HEK293T (cell line): ENCODE measurements at regions not wholly inside any gene's neighbourhood (a gene's known extent, or its start where the extent isn't known, plus 50 kb on each side); places are given as distances from the start of the nearest gene placed in this dataset.
"Not testable (repeated sequence)": the region's sequence is repeated elsewhere in the genome, so short reads cannot be mapped to it uniquely, and the experiment has no call there.

Experiments
- CTCF ChIA-PET: fragments of 350-600 bp; formaldehyde crosslinking; extraction: SDS; loops from one replicate; lab custom pipeline; 2021; ENCODE audit warnings: antibody characterized with exemption, inconsistent platforms; lab: Yijun Ruan, JAX
- POLR2A ChIA-PET: fragments of 350-600 bp; formaldehyde crosslinking; extraction: SDS; loops from one replicate; lab custom pipeline; 2020; ENCODE audit warnings: antibody characterized with exemption, inconsistent platforms; lab: Yijun Ruan, JAX
- DNase-seq: peaks from one replicate; pipeline ENCODE4 v3.0.0; 2012; ENCODE audit warnings: mixed read lengths; ENCODE audit errors: extremely low spot score
- ARNT ChIP-seq: fragments of 450-650 bp; IDR thresholded peaks from 2 replicates; pipeline ENCODE4 v1.6.1; 2017; ENCODE audit warnings: mild to moderate bottlenecking
- BHLHE40 ChIP-seq: fragments of 450-650 bp; IDR thresholded peaks from 2 replicates; pipeline ENCODE4 v1.6.1; 2016; ENCODE audit warnings: mild to moderate bottlenecking, moderate library complexity, borderline replicate concordance
- CTBP1 ChIP-seq: fragments of 450-650 bp; IDR thresholded peaks from 2 replicates; pipeline ENCODE4 v1.6.1; 2016; ENCODE audit warnings: borderline replicate concordance
- ELF4 ChIP-seq: fragments of 450-650 bp; IDR thresholded peaks from 2 replicates; pipeline ENCODE4 v1.6.1; 2017; ENCODE audit warnings: antibody characterized with exemption
- FOXA1 ChIP-seq: fragments of 450-650 bp; IDR thresholded peaks from 2 replicates; pipeline ENCODE4 v1.6.1; 2016; ENCODE audit warnings: mild to moderate bottlenecking
- FOXK2 ChIP-seq: fragments of 450-650 bp; IDR thresholded peaks from 2 replicates; pipeline ENCODE4 v1.6.1; 2016; ENCODE audit warnings: mild to moderate bottlenecking
- FOXM1 ChIP-seq: fragments of 450-650 bp; IDR thresholded peaks from 2 replicates; pipeline ENCODE4 v1.6.1; 2017; ENCODE audit warnings: mild to moderate bottlenecking, borderline replicate concordance
- HDGF ChIP-seq: fragments of 450-650 bp; IDR thresholded peaks from 2 replicates; pipeline ENCODE4 v1.6.1; 2017; ENCODE audit warnings: antibody characterized with exemption, borderline replicate concordance
- L3MBTL2 ChIP-seq: fragments of 450-650 bp; conservative IDR thresholded peaks from 2 replicates; pipeline ENCODE4 v1.6.1; 2016; ENCODE audit warnings: mild to moderate bottlenecking
- LEF1 ChIP-seq: fragments of 450-650 bp; IDR thresholded peaks from 2 replicates; pipeline ENCODE4 v1.6.1; 2017; ENCODE audit warnings: mild to moderate bottlenecking, borderline replicate concordance
- NFRKB ChIP-seq: fragments of 450-650 bp; IDR thresholded peaks from 2 replicates; pipeline ENCODE4 v1.6.1; 2016; ENCODE audit warnings: mild to moderate bottlenecking, moderate library complexity
- SP1 ChIP-seq: fragments of 450-650 bp; IDR thresholded peaks from 2 replicates; pipeline ENCODE4 v1.6.1; 2017
- SUZ12 ChIP-seq: fragments of 450-650 bp; IDR thresholded peaks from 2 replicates; pipeline ENCODE4 v1.6.1; 2016; ENCODE audit warnings: mild to moderate bottlenecking
- TARDBP ChIP-seq: fragments of 450-650 bp; IDR thresholded peaks from 2 replicates; pipeline ENCODE4 v1.6.1; 2016
- ZNF384 ChIP-seq: fragments of 450-650 bp; IDR thresholded peaks from 2 replicates; pipeline ENCODE4 v1.6.1; 2016
- TF ChIP-seq, protein P1 (sequence below): fragments of 450-650 bp; IDR thresholded peaks from 2 replicates; pipeline ENCODE4 v1.6.1; 2016

DNA sequence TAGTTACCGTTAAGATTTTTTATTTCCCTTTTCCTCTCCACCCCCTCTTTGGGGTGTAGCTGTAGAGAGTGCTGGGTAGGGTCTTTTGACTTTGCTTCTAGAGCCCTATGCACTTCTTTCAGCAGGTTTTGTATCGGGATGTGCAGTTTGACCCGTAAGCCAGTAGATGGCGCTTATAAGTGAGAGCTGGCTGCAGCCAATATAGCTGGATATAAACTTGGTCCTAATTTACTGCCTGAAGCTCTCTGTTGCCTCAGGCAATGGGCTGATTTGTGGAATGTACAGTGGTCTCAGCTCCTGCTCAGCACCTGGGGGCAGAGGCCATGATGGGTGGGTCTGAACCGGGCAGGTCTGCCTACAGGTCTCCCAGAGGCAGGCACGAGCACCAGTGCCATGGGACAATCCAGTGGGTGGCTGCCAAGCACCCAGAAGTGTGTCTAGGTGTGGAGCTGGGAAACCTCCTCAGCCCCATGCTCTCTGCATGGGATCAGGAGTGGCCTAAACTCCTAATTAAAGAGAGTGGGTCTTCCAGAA, 146.5 kb downstream of the SPANXN1 start:
- POLR2A ChIA-PET = no interaction called here
- peak; percentile 11 for DNase-seq
- TF ChIP-seq, protein P1, sequence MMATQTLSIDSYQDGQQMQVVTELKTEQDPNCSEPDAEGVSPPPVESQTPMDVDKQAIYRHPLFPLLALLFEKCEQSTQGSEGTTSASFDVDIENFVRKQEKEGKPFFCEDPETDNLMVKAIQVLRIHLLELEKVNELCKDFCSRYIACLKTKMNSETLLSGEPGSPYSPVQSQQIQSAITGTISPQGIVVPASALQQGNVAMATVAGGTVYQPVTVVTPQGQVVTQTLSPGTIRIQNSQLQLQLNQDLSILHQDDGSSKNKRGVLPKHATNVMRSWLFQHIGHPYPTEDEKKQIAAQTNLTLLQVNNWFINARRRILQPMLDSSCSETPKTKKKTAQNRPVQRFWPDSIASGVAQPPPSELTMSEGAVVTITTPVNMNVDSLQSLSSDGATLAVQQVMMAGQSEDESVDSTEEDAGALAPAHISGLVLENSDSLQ = no peak
- no peak for TF ChIP-seq ARNT
- TF ChIP-seq FOXA1 = no peak
- TF ChIP-seq ELF4 = no peak
- TF ChIP-seq ZNF384 = no peak
- no peak for TF ChIP-seq FOXK2
- TF ChIP-seq LEF1 = no peak
- TF ChIP-seq FOXM1 = no peak
- CTCF ChIA-PET = no interaction called here

DNA sequence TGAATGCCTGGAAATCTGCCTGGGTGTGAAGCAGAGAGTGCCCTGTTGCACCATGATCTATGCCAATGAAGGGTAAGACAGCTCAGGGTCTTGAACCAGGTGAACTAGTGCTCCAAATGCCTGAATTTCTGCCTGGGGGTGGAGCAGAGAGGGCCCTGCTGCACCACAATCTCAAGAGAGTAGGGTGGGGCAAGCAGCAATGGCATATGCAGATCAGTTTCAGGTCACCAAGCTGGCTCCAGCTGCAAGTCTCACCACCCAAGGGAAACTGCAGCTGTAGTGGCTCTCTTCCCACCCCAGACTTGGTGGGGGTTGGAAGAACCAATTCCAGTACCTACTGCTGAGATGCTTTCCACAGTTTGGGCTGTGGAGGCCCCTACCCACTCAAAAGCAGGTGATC, 147.0 kb downstream of the SPANXN1 start:
- ChIA-PET POLR2A (no interaction called here), CTCF (no interaction called here)
- no peak for DNase-seq
- TF ChIP-seq BHLHE40 (no peak), FOXM1 (no peak), CTBP1 (no peak), SUZ12 (no peak), ZNF384 (no peak), L3MBTL2 (no peak), FOXA1 (no peak), LEF1 (no peak), NFRKB (no peak), ELF4 (no peak), TARDBP (no peak)
- TF ChIP-seq, protein P1 = no peak

DNA sequence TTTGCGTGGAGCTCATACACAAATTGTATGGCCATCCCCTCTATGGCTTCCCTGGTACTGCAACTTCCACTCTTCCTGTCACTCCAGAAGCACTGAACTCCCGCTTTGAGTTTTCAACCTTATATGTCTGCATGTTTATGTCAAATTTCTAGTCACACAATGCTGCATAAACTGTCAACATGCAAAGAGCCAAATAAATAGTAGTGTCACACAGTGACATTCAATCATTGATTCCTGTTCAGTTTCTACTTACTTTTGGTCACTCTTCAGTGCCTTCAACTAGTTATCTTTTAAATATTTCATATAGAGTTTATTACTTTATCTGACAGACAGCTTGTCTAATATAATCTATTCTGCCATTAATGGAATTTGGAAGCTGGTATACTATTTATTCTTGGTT, 149.3 kb downstream of the SPANXN1 start:
- DNase-seq = no peak
- TF ChIP-seq FOXK2 (no peak), SP1 (no peak), HDGF (no peak), SUZ12 (no peak), ELF4 (no peak), ZNF384 (no peak), FOXA1 (no peak), TARDBP (no peak), BHLHE40 (no peak)
- TF ChIP-seq, protein P1 = no peak
- ChIA-PET CTCF (no interaction called here), POLR2A (no interaction called here)

DNA sequence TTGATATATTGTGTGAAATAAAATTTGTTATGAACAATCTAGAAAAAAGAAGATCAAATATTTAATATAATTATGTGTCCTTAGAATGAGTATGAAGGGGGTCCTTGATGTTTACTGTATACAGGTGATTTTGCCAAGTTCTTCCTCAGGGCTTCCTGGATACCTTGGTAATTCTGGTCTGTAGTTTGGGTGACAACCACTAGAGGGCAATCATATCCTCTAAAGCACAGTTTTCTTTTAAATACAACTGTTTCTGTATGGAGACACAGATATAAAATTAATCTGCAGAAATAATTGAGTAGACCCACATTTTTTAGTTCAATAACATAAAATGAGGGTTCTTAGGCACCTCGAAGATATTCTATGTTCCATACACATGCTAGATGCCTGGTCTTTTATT, 157.7 kb downstream of the SPANXN1 start:
- DNase-seq = peak; percentile 15

DNA sequence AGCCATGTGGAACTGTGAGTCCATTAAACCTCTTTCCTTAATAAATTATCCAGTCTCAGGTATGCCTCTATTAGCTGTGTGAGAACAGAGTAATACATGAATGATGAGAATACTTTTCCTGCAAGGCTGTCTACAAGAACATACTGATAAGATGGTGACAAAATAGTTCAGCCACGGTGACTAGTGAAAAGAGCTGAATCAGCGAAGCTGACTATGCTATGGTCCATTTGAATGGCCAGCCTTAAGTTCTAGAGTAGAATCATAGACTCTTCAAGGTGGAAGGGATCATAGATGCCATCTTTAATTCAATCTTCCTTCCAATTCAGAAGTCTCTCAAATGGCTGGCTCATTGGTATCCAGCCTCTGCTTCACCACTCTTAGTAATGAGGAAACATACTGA, 163.3 kb downstream of the SPANXN1 start:
- CTCF ChIA-PET = no interaction called here
- POLR2A ChIA-PET = no interaction called here
- TF ChIP-seq BHLHE40 (no peak), CTBP1 (no peak), ARNT (no peak), SUZ12 (no peak), HDGF (no peak), TARDBP (no peak), LEF1 (no peak), FOXK2 (no peak), NFRKB (no peak), ELF4 (no peak), L3MBTL2 (no peak), SP1 (no peak), FOXA1 (no peak), ZNF384 (no peak)
- TF ChIP-seq, protein P1 = no peak
- no peak for DNase-seq

More for the DNA sequence above, 157.7 kb downstream of the SPANXN1 start:
- ChIA-PET CTCF (no interaction called here), POLR2A (no interaction called here)
- TF ChIP-seq ELF4 = no peak
- no peak for TF ChIP-seq ARNT
- no peak for TF ChIP-seq TARDBP
- TF ChIP-seq L3MBTL2 = no peak
- no peak for TF ChIP-seq BHLHE40
- no peak for TF ChIP-seq CTBP1
- TF ChIP-seq LEF1 = no peak
- no peak for TF ChIP-seq NFRKB
- TF ChIP-seq ZNF384 = no peak
- TF ChIP-seq FOXK2 = no peak
- TF ChIP-seq FOXA1 = no peak
- TF ChIP-seq, protein P1 = no peak
- no peak for TF ChIP-seq SP1
- TF ChIP-seq SUZ12 = no peak
- TF ChIP-seq FOXM1 = no peak
- TF ChIP-seq HDGF = no peak

DNA sequence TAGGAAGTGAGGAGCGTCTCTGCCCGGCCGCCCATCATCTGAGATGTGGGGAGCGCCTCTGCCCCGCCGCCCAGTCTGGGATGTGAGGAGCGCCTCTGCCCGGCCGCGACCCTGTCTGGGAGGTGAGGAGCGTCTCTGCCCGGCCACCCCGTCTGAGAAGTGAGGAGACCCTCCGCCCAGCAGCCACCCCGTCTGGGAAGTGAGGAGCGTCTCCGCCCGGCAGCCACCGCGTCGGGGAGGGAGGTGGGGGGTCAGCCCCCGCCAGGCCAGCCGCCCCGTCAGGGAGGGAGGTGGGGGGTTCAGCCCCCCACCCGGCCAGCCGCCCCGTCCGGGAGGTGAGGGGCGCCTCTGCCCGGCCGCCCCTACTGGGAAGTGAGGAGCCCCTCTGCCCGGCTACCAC, 188.9 kb downstream of the SPANXN1 start:
- CTCF ChIA-PET, DNase-seq, POLR2A ChIA-PET: not testable (repeated sequence)
